Activated T-cell treated with anti-CD3 and anti-CD28 coated beads, Interleukin-2, amount 50 U/mL, for 4 hours (primary cell): ENCODE measurements at regions not wholly inside any gene's neighbourhood (a gene's known extent, or its start where the extent isn't known, plus 50 kb on each side); places are given as distances from the start of the nearest gene placed in this dataset.
A peak's percentile ranks its signal among the peaks of the same experiment; 100 is the strongest.
"Not testable (repeated sequence)": the region's sequence is repeated elsewhere in the genome, so short reads cannot be mapped to it uniquely, and the experiment has no call there.

ENCODE experiments used
- ATAC-seq, 2 donors: fragments of 200-7000 bp; cut with Tn5 transposase; one replicate each; pipeline ENCODE4 v1.10.0; 2021
- DNase-seq: peaks from one replicate; pipeline ENCODE4 v3.0.0-alpha.2; 2020
- H3K27me3 Mint-ChIP-seq: one replicate; pipeline ENCODE4 v1.8.0; 2021; ENCODE audit warnings: low read depth, mixed read lengths
- H3K36me3 Mint-ChIP-seq: one replicate; pipeline ENCODE4 v1.8.0; 2022; ENCODE audit warnings: mixed read lengths; ENCODE audit not compliant: insufficient read depth
- H3K4me1 Mint-ChIP-seq: one replicate; pipeline ENCODE4 v1.8.0; 2021; ENCODE audit warnings: low read depth, mixed read lengths
- H3K4me3 Mint-ChIP-seq: one replicate; pipeline ENCODE4 v1.8.0; 2021; ENCODE audit warnings: mild to moderate bottlenecking, moderate library complexity, mixed read lengths
- H3K9me3 Mint-ChIP-seq: one replicate; pipeline ENCODE4 v1.8.0; 2021; ENCODE audit warnings: mixed read lengths

- H3K27me3 Mint-ChIP-seq = peaks cover 19% of the 10 kb centered on the region
- H3K36me3 Mint-ChIP-seq = no peaks in the 10 kb centered on the region
- H3K4me1 Mint-ChIP-seq = peaks cover 48% of the 10 kb centered on the region
- no peak overlapping the region for H3K4me3 Mint-ChIP-seq
- ATAC-seq (no peak), DNase-seq (no peak)
- peaks cover 9% of the 10 kb centered on the region for H3K9me3 Mint-ChIP-seq
These were observed 97.8 kb downstream of the C5orf15 start for GRCh38 chr5:133870661-133871060.

GRCh38 chr5:133869519-133870335 lies 98.7 kb downstream of the C5orf15 start:
- H3K4me3 Mint-ChIP-seq = no peak overlapping the region
- H3K36me3 Mint-ChIP-seq = no peaks in the 10 kb centered on the region
- peaks cover 39% of the 10 kb centered on the region for H3K4me1 Mint-ChIP-seq
- ATAC-seq (no peak), DNase-seq (no peak)
- peaks cover under 1% of the 10 kb centered on the region for H3K9me3 Mint-ChIP-seq
- H3K27me3 Mint-ChIP-seq = peaks cover 16% of the 10 kb centered on the region

GRCh38 chr5:133868946-133869518 lies 99.4 kb downstream of the C5orf15 start:
- DNase-seq (peak; percentile 59), ATAC-seq (peak; percentile 67 to 73)
- no peak overlapping the region for H3K4me3 Mint-ChIP-seq
- no peaks in the 10 kb centered on the region for H3K9me3 Mint-ChIP-seq
- H3K36me3 Mint-ChIP-seq = no peaks in the 10 kb centered on the region
- peaks cover 16% of the 10 kb centered on the region for H3K27me3 Mint-ChIP-seq
- peaks cover 32% of the 10 kb centered on the region for H3K4me1 Mint-ChIP-seq

GRCh38 chr5:133867851-133868545 lies 100.4 kb downstream of the C5orf15 start:
- DNase-seq (no peak), ATAC-seq (no peak)
- H3K27me3 Mint-ChIP-seq = peaks cover 16% of the 10 kb centered on the region
- H3K9me3 Mint-ChIP-seq = no peaks in the 10 kb centered on the region
- peaks cover 22% of the 10 kb centered on the region for H3K4me1 Mint-ChIP-seq
- no peak overlapping the region for H3K4me3 Mint-ChIP-seq
- H3K36me3 Mint-ChIP-seq = no peaks in the 10 kb centered on the region

GRCh38 chr5:133867341-133867740 lies 101.1 kb downstream of the C5orf15 start:
- Mint-ChIP-seq H3K36me3 (no peaks in the 10 kb centered on the region), H3K4me1 (peaks cover 15% of the 10 kb centered on the region), H3K27me3 (peaks cover 14% of the 10 kb centered on the region), H3K4me3 (no peak overlapping the region), H3K9me3 (no peaks in the 10 kb centered on the region)
- DNase-seq (no peak), ATAC-seq (no peak)

GRCh38 chr5:133866903-133867245 lies 101.6 kb downstream of the C5orf15 start:
- no peaks in the 10 kb centered on the region for H3K36me3 Mint-ChIP-seq
- no peaks in the 10 kb centered on the region for H3K9me3 Mint-ChIP-seq
- H3K4me1 Mint-ChIP-seq = peaks cover 13% of the 10 kb centered on the region
- no peak overlapping the region for H3K4me3 Mint-ChIP-seq
- peaks cover 12% of the 10 kb centered on the region for H3K27me3 Mint-ChIP-seq
- ATAC-seq (no peak), DNase-seq (no peak)

GRCh38 chr5:133866160-133866902 lies 102.1 kb downstream of the C5orf15 start:
- H3K36me3 Mint-ChIP-seq = no peaks in the 10 kb centered on the region

GRCh38 chr5:133865113-133865512 lies 103.3 kb downstream of the C5orf15 start:
- Mint-ChIP-seq H3K9me3 (no peaks in the 10 kb centered on the region), H3K4me1 (peaks cover 12% of the 10 kb centered on the region), H3K36me3 (no peaks in the 10 kb centered on the region), H3K4me3 (no peak overlapping the region), H3K27me3 (peaks cover 7% of the 10 kb centered on the region)
- ATAC-seq (no peak), DNase-seq (no peak)

More at GRCh38 chr5:133866160-133866902, 102.1 kb downstream of the C5orf15 start:
- no peaks in the 10 kb centered on the region for H3K9me3 Mint-ChIP-seq
- H3K27me3 Mint-ChIP-seq = peaks cover 11% of the 10 kb centered on the region
- peaks cover 14% of the 10 kb centered on the region for H3K4me1 Mint-ChIP-seq
- ATAC-seq (no peak), DNase-seq (no peak)
- no peak overlapping the region for H3K4me3 Mint-ChIP-seq

- Mint-ChIP-seq H3K4me3 (no peak overlapping the region), H3K4me1 (peaks cover 12% of the 10 kb centered on the region), H3K9me3 (no peaks in the 10 kb centered on the region), H3K27me3 (peaks cover 7% of the 10 kb centered on the region), H3K36me3 (no peaks in the 10 kb centered on the region)
- no peak for DNase-seq
- no peak for ATAC-seq
These were observed 103.7 kb downstream of the C5orf15 start for GRCh38 chr5:133864711-133865110.

GRCh38 chr5:133863857-133864585 lies 104.4 kb downstream of the C5orf15 start:
- no peak for ATAC-seq
- no peak for DNase-seq
- no peaks in the 10 kb centered on the region for H3K36me3 Mint-ChIP-seq
- peaks cover 6% of the 10 kb centered on the region for H3K4me1 Mint-ChIP-seq
- H3K9me3 Mint-ChIP-seq = no peaks in the 10 kb centered on the region
- no peak overlapping the region for H3K4me3 Mint-ChIP-seq
- H3K27me3 Mint-ChIP-seq = no peaks in the 10 kb centered on the region

- Mint-ChIP-seq H3K9me3 (no peaks in the 10 kb centered on the region), H3K27me3 (no peaks in the 10 kb centered on the region), H3K36me3 (no peaks in the 10 kb centered on the region), H3K4me3 (no peak overlapping the region), H3K4me1 (peaks cover 6% of the 10 kb centered on the region)
- DNase-seq = no peak
- peak; percentile 67 to 74 for ATAC-seq
These were observed 107.2 kb downstream of the C5orf15 start for GRCh38 chr5:133861161-133861737.

GRCh38 chr5:133859073-133859472 lies 109.4 kb downstream of the C5orf15 start:
- ATAC-seq (peak in 1 of 2 donors; percentile 14), DNase-seq (no peak)
- peaks cover 6% of the 10 kb centered on the region for H3K4me1 Mint-ChIP-seq
- peaks cover 3% of the 10 kb centered on the region for H3K27me3 Mint-ChIP-seq
- H3K4me3 Mint-ChIP-seq = no peak overlapping the region
- H3K9me3 Mint-ChIP-seq = no peaks in the 10 kb centered on the region
- no peaks in the 10 kb centered on the region for H3K36me3 Mint-ChIP-seq

GRCh38 chr5:133857595-133858313 lies 110.7 kb downstream of the C5orf15 start:
- not testable (repeated sequence) for ATAC-seq, DNase-seq, H3K36me3 Mint-ChIP-seq, H3K27me3 Mint-ChIP-seq, H3K9me3 Mint-ChIP-seq, H3K4me3 Mint-ChIP-seq, H3K4me1 Mint-ChIP-seq
